ENCODE measurements at regions not wholly inside any gene's neighbourhood (a gene's known extent, or its start where the extent isn't known, plus 50 kb on each side); places are given as distances from the start of the nearest gene placed in this dataset.

GRCh38 chr4:188295899-188296298 is 156.7 kb downstream of the TRIML1 start:
- TF ChIP-seq TAF1 (IDR thresholded peaks at IDR 0.05; ENCODE audit: borderline replicate concordance, insufficient read depth, low read length) (no peak), FOXP2 (optimal IDR thresholded peaks at IDR 0.05; ENCODE audit: borderline replicate concordance, extremely low read depth, extremely low read length, insufficient read depth) (no peak)
